HTR-8/SVneo (cell line): ENCODE measurements at regions not wholly inside any gene's neighbourhood (a gene's known extent, or its start where the extent isn't known, plus 50 kb on each side); places are given as distances from the start of the nearest gene placed in this dataset.
"Not testable (repeated sequence)": the region's sequence is repeated elsewhere in the genome, so short reads cannot be mapped to it uniquely, and the experiment has no call there.

Source experiments
- DNase-seq: peaks from one replicate; pipeline ENCODE4 v3.0.0; 2011; ENCODE audit warnings: low spot score, mixed read lengths; ENCODE audit not compliant: insufficient read length
- FAIRE-seq: peaks from 2 replicates; lab custom pipeline; 2011; peaks lifted over from hg19 to GRCh38; lab: Jason Lieb, UNC

DNA sequence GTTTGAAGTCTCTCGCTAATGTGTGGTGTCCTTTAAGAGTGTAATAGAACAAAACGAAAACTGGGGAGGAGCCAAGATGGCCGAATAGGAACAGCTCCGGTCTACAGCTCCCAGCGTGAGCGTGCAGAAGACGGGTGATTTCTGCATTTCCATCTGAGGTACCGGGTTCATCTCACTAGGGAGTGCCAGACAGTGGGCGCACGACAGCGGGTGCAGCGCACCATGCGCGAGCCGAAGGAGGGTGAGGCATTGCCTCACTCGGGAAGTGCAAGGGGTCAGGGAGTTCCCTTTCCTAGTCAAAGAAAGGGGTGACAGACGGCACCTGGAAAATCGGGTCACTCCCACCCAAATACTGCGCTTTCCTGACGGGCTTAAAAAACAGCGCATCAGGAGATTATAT, 661.2 kb upstream of the HS3ST1 start:
- DNase-seq, FAIRE-seq: not testable (repeated sequence)

- DNase-seq (no peak), FAIRE-seq (no peak)
Measured at GRCh38 chr4:12084690-12085089, 656.0 kb upstream of the HS3ST1 start.

GRCh38 chr4:12071316-12071715, 642.6 kb upstream of the HS3ST1 start:
- DNase-seq (no peak), FAIRE-seq (no peak)

DNA sequence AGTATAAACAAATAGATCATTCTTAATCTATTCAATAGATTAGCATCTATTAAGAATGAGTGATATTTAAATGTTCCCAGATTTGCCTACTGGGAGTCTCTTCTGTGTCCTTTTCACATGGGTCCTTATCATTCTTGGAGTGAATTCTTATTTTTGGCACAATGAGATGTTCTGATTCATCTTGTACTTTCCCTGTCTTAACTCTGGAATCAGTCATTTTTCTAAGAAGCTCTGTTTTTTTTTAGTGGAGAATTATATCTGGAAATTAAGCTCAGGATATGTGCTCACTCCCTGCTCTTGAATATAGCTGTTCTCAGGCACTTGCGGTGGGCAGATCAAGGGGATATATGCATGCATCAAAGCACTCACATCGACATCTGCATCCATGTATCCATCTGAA, 625.3 kb upstream of the HS3ST1 start:
- DNase-seq = no peak
- FAIRE-seq = no peak

GRCh38 chr4:12053556-12053955, 624.9 kb upstream of the HS3ST1 start:
- FAIRE-seq = no peak
- DNase-seq = no peak

GRCh38 chr4:12050357-12050756, 621.7 kb upstream of the HS3ST1 start:
- FAIRE-seq (no peak), DNase-seq (no peak)

DNA sequence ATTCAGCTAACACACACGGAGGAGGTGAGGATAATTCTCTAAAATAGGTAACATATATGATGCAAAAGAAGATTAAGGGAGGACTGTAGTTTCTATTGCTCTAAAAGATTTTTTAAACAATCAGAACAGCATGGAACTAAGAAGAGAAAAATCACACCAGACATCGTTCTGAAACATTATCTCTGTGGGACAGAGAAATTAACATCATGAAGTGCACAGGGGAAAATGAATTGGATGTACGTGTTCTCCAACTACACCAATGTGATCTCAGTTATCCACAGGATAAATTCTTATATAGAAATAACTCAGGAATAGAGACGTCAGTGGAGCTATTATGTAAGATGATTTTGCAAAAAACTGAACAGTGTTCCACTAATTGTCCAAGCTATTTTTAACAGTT, 614.1 kb upstream of the HS3ST1 start:
- no peak for FAIRE-seq
- no peak for DNase-seq

- DNase-seq (no peak), FAIRE-seq (no peak)
Measured at GRCh38 chr4:12041828-12042227, 613.1 kb upstream of the HS3ST1 start.

DNA sequence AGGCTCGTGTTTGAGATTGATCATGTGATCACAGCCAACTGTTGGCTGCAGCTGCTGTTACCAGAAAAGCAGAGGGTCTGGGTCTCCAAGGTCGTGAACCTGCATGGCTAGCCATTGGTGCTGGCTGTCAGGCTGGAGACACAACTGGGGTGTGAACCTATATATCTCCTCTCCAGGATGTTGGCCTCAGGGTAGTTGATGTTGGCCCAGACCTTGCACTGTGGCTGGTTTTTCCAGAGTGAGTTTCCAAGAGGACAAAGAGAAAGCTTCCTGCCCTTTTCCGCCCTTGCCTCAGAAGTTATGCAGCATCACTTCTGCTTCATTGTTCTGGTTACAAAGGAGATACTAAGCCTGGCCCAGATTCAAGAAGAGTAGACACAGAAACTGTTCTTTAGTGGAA, 607.8 kb upstream of the HS3ST1 start:
- FAIRE-seq = no peak

DNA sequence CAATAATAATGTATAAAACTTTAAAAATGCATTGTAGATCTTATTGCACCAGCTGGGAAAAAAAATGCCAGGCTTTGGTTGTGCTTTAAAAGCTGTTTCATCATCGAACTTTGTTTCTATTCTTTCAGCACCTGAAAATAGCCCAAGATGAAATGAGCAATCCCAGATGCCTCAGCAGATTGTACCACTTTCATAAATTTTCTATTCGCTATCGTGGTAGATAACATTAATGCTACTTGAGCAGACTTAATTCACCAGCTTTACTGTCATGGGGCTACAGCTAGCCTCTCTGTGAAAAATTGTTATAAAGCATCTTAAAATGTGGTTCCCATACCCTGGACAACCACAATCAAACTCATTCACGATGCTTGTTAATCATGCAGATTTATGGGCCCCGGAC, 599.6 kb upstream of the HS3ST1 start:
- no peak for DNase-seq
- FAIRE-seq = no peak

More for the DNA sequence above, 607.8 kb upstream of the HS3ST1 start:
- DNase-seq = no peak

DNA sequence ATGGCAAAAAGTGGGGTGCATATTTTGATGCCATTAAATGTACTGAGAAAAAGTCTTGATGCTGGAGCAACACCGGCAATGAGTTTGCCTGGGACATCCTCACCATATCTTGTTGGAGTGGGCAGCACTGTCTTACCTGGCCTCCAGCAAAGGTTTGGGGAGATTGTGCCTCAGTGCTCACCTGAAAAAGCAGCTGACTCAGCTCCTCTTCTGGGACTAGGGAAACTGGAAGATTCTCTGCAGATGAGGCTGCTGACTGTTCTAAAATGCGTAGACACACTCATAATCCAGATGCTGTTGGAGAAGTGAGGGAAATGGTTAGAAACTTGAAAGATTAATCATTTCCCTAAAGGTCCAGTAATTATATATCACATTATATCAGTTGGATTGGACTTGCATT, 593.7 kb upstream of the HS3ST1 start:
- DNase-seq (no peak), FAIRE-seq (no peak)

DNA sequence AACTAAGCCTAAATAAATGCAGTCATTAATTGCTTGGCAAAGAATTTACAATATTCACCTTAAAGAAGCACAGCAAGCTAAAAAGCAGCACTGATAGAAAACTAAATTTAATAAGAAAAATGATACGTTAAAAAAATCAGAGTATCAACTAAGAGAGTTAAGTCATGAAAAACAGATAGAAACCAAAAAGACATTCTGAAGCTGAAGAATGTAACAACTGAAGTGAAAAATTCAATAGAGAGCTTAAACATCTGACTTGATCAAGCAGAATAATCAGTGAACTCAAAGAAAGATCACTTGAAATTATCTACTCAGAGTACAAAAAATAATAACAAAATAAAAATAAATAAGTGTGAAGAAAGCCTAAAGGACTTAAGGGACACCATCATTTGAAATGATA, 588.0 kb upstream of the HS3ST1 start:
- FAIRE-seq (no peak), DNase-seq (no peak)

GRCh38 chr4:12005471-12005870, 576.8 kb upstream of the HS3ST1 start:
- no peak for FAIRE-seq

DNA sequence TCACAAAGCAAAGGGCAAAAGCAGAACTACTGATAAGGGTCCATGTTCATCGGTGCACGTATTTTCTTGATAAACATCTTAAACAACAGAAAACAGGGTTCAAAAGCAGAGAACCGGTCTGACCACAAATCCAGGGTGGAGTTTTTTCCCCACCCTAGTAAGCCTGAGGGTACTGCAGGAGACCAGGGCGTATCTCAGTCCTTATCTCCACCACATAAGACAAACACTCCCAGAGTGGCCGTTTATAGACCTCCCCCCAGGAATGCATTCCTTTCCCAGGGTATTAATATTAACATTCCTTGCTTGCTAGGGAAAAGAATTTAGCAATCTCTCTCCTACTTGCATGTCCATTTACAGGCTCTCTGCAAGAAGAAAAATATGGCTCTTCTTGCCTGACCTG, 567.9 kb upstream of the HS3ST1 start:
- FAIRE-seq, DNase-seq: not testable (repeated sequence)

More at GRCh38 chr4:12005471-12005870, 576.8 kb upstream of the HS3ST1 start:
- no peak for DNase-seq

DNA sequence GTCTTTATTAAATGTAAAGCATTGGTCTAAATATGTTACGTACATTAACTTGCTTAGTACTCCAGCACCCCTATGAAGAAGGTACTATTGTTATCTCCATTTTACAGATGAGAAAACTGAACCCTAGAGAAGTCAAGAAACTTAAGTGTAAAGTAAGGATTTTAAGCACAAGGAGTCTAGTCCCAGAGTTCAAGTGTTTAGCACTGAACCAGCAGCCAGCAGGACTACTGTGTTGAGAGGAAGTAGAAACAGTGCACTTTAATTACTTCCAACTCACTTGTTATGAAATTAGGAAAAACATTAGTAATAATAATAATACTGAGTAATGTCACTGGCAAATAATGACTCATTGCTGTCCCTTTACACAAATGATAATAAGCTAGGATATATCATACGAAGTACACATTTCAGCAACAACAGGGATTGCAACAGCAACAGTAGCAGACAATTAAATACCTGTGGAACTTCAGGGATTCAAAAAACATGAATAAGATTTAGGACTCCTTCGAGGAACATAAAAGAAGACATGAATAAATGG, 548.1 kb upstream of the HS3ST1 start:
- FAIRE-seq (no peak), DNase-seq (no peak)

- DNase-seq (no peak), FAIRE-seq (no peak)
Measured at GRCh38 chr4:11973270-11973669, 544.6 kb upstream of the HS3ST1 start.

- FAIRE-seq = no peak
Measured at GRCh38 chr4:11970754-11971153, 542.1 kb upstream of the HS3ST1 start.

GRCh38 chr4:11966782-11967181, 538.1 kb upstream of the HS3ST1 start:
- FAIRE-seq (no peak), DNase-seq (no peak)

More at GRCh38 chr4:11970754-11971153, 542.1 kb upstream of the HS3ST1 start:
- DNase-seq = no peak

DNA sequence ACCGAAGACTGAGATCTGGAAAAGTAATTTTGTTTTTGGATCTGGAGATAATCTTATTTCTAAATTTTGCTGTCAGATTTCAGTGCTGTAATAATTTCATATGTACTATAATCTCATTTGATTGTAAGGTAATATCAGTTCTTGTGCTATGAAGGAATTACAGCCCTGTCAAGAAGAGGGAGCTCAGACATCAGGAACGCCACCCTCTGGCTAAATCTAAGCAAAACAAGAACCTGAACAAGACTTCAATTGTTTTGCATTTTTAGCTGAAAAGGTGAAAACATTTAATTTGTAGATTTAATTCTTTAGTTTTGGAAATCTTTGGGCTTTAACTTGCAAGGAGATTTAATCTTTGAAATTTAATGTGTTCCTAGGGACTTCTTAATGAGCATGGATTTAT, 525.4 kb upstream of the HS3ST1 start:
- no peak for DNase-seq
- FAIRE-seq = no peak

GRCh38 chr4:11949355-11949754, 520.7 kb upstream of the HS3ST1 start:
- DNase-seq (no peak), FAIRE-seq (no peak)

DNA sequence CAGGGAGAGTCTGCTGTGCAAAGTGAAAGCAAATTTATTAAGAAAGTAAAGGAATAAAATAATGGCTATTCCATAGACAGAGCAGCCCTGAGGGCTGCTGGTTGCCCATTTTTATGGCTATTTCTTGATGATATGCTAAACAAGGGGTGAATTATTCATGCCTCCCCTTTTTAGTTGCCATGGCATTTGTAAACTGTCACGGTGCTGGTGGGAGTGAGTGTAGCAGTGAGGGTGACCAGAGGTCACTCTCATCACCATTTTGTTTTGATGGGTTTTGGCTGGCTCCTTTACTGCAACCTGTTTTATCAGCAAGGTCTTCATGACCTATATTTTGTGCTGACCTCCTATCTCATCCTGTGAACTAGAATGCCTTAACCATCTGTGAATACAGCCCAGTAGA, 518.9 kb upstream of the HS3ST1 start:
- FAIRE-seq = not testable (repeated sequence)

GRCh38 chr4:11937941-11938340, 509.2 kb upstream of the HS3ST1 start:
- DNase-seq = no peak
- no peak for FAIRE-seq

More for the DNA sequence above, 518.9 kb upstream of the HS3ST1 start:
- DNase-seq = not testable (repeated sequence)
